ENCODE measurements at regions not wholly inside any gene's neighbourhood (a gene's known extent, or its start where the extent isn't known, plus 50 kb on each side); places are given as distances from the start of the nearest gene placed in this dataset.

- TF ChIP-seq CREB1 (IDR thresholded peaks at IDR 0.05; ENCODE audit: low read depth) (no peak), CEBPB (IDR thresholded peaks at IDR 0.05) (no peak), EGR1 (IDR thresholded peaks at IDR 0.05) (no peak), YY1 (IDR thresholded peaks at IDR 0.05; ENCODE audit: low read depth) (no peak), FOXM1 (IDR thresholded peaks at IDR 0.05; ENCODE audit: borderline replicate concordance, low read depth) (no peak), USF1 (IDR thresholded peaks at IDR 0.05) (no peak), TCF12 (IDR thresholded peaks at IDR 0.05; ENCODE audit: low read depth) (no peak), EP300 (IDR thresholded peaks at IDR 0.05; ENCODE audit: borderline replicate concordance) (no peak), TEAD4 (IDR thresholded peaks at IDR 0.05) (no peak), NFIC (IDR thresholded peaks at IDR 0.05) (no peak), TAF1 (IDR thresholded peaks at IDR 0.05; ENCODE audit: low read depth) (no peak), REST (IDR thresholded peaks at IDR 0.05; ENCODE audit: low read depth) (no peak), MAX (IDR thresholded peaks at IDR 0.05) (no peak), RAD21 (IDR thresholded peaks at IDR 0.05; ENCODE audit: low read depth) (no peak), ZBTB7A (IDR thresholded peaks at IDR 0.05; ENCODE audit: low read depth) (no peak)
Observed at GRCh38 chr9:13032585-13032984, 246.9 kb downstream of the MPDZ start.

GRCh38 chr9:13033959-13034693, 245.4 kb downstream of the MPDZ start:
- TF ChIP-seq ZBTB7A (IDR thresholded peaks at IDR 0.05; ENCODE audit: low read depth) (no peak), CEBPB (IDR thresholded peaks at IDR 0.05) (no peak), RAD21 (IDR thresholded peaks at IDR 0.05; ENCODE audit: low read depth) (peak; percentile 95), TCF12 (IDR thresholded peaks at IDR 0.05; ENCODE audit: low read depth) (no peak), FOXM1 (IDR thresholded peaks at IDR 0.05; ENCODE audit: borderline replicate concordance, low read depth) (no peak), TEAD4 (IDR thresholded peaks at IDR 0.05) (no peak)

GRCh38 chr9:13034694-13035002, 244.8 kb downstream of the MPDZ start:
- TF ChIP-seq TCF12 (IDR thresholded peaks at IDR 0.05; ENCODE audit: low read depth) (no peak), CEBPB (IDR thresholded peaks at IDR 0.05) (no peak), CREB1 (IDR thresholded peaks at IDR 0.05; ENCODE audit: low read depth) (no peak), FOXM1 (IDR thresholded peaks at IDR 0.05; ENCODE audit: borderline replicate concordance, low read depth) (no peak), NFIC (IDR thresholded peaks at IDR 0.05) (no peak), EGR1 (IDR thresholded peaks at IDR 0.05) (no peak), MAX (IDR thresholded peaks at IDR 0.05) (no peak), RAD21 (IDR thresholded peaks at IDR 0.05; ENCODE audit: low read depth) (no peak), TAF1 (IDR thresholded peaks at IDR 0.05; ENCODE audit: low read depth) (no peak), TEAD4 (IDR thresholded peaks at IDR 0.05) (no peak), ZBTB7A (IDR thresholded peaks at IDR 0.05; ENCODE audit: low read depth) (no peak), EP300 (IDR thresholded peaks at IDR 0.05; ENCODE audit: borderline replicate concordance) (no peak), YY1 (IDR thresholded peaks at IDR 0.05; ENCODE audit: low read depth) (no peak)

- TF ChIP-seq RAD21 (IDR thresholded peaks at IDR 0.05; ENCODE audit: low read depth) (no peak), CREB1 (IDR thresholded peaks at IDR 0.05; ENCODE audit: low read depth) (no peak), MAX (IDR thresholded peaks at IDR 0.05) (no peak), TEAD4 (IDR thresholded peaks at IDR 0.05) (no peak), TAF1 (IDR thresholded peaks at IDR 0.05; ENCODE audit: low read depth) (no peak), FOXM1 (IDR thresholded peaks at IDR 0.05; ENCODE audit: borderline replicate concordance, low read depth) (no peak), EP300 (IDR thresholded peaks at IDR 0.05; ENCODE audit: borderline replicate concordance) (no peak), EGR1 (IDR thresholded peaks at IDR 0.05) (no peak), NFIC (IDR thresholded peaks at IDR 0.05) (no peak), USF1 (IDR thresholded peaks at IDR 0.05) (no peak), REST (IDR thresholded peaks at IDR 0.05; ENCODE audit: low read depth) (no peak), TCF12 (IDR thresholded peaks at IDR 0.05; ENCODE audit: low read depth) (no peak), CEBPB (IDR thresholded peaks at IDR 0.05) (no peak), ZBTB7A (IDR thresholded peaks at IDR 0.05; ENCODE audit: low read depth) (no peak), YY1 (IDR thresholded peaks at IDR 0.05; ENCODE audit: low read depth) (no peak)
Observed at GRCh38 chr9:13035822-13036221, 243.7 kb downstream of the MPDZ start.

GRCh38 chr9:13047827-13048587, 231.5 kb downstream of the MPDZ start:
- TF ChIP-seq CREB1 (IDR thresholded peaks at IDR 0.05; ENCODE audit: low read depth) (no peak), YY1 (IDR thresholded peaks at IDR 0.05; ENCODE audit: low read depth) (no peak), TCF12 (IDR thresholded peaks at IDR 0.05; ENCODE audit: low read depth) (no peak), USF1 (IDR thresholded peaks at IDR 0.05) (no peak), EP300 (IDR thresholded peaks at IDR 0.05; ENCODE audit: borderline replicate concordance) (no peak), CEBPB (IDR thresholded peaks at IDR 0.05) (no peak), NFIC (IDR thresholded peaks at IDR 0.05) (no peak), TAF1 (IDR thresholded peaks at IDR 0.05; ENCODE audit: low read depth) (no peak), ZBTB7A (IDR thresholded peaks at IDR 0.05; ENCODE audit: low read depth) (no peak), MAX (IDR thresholded peaks at IDR 0.05) (no peak), TEAD4 (IDR thresholded peaks at IDR 0.05) (no peak)

Measured in Ishikawa (cell line).